NOMO-1 treated with dmso at 0.1 percent for 144 hours (cell line): ENCODE measurements at regions not wholly inside any gene's neighbourhood (a gene's known extent, or its start where the extent isn't known, plus 50 kb on each side); places are given as distances from the start of the nearest gene placed in this dataset.
"Not testable (repeated sequence)": the region's sequence is repeated elsewhere in the genome, so short reads cannot be mapped to it uniquely, and the experiment has no call there.

Experiments used
- DNase-seq: peaks from one replicate; lab custom pipeline; 2025; ENCODE audit not compliant: unreplicated experiment; lab: John Stamatoyannopoulos, UW

DNA sequence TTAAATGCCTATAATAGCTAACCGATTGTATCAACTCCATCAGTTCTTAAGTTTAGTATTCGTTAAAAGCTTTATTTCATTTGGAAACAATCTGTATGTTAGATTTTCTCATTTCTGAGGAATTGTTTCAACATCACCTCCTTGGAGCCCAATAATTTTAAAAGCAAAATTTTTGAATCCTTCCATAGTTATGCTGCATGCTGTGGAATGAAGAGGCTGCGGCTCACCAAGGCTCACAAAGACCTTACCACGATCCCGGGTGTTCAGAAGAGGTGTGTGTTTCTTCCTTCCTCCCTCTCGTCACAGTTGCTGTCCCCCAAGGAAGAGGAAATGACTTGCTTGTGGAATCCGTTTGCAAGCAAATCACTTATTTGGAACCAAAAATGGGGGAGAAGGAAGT is 143.8 kb downstream of the FGF1 start:
- DNase-seq: no peak

DNA sequence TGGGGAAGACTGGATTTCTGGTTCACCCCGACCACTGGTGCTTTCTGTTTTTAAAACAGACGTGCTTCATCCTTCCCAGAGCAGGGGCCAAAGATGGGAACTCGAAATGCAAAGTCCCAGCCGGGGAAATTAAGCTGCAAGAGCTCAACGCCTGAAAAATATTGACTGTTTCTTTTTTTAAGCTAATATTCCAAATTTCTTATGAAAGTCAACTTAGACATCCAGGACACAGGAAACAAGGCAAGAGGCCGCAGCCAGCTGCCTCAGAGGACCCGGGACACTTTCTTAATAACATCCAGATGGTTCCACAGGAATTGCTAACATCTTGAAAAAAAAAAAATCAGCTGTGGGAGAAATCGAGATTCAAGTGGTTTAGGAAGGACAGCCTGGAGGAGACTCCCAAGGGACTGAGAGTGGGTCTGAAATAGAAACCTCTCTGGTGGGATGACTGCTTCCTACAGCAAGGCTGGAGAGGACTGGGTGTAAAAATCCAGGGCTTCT is 144.9 kb downstream of the FGF1 start:
- DNase-seq: no peak

DNA sequence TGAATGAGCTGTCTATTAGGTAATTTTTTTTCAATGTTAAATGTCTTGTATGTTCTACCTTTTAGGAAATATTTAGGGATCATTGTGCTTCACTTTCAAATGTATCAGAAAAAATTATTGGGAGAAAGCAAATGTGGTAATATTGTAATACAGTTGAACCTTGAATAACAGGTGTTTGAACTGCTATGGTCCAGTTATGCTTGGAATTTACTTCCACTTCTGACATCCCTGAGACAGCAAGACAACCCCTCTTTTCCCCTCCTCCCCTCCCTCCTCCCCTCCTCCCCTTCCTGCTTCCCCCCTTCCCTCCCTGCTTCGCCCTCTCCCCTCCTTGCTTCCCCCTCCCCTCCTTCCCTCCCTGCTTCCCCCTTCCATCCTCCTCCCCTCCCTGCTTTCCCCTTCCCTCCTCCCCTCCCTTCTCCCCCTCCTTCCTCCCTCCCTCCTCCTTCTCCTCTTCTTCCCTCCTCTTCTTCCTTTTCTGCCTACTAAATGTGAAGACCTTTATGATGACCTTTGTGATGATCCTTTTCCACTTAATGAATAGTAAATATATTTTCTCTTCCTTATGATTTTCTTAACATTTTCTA is 146.6 kb downstream of the FGF1 start:
- no peak for DNase-seq

DNA sequence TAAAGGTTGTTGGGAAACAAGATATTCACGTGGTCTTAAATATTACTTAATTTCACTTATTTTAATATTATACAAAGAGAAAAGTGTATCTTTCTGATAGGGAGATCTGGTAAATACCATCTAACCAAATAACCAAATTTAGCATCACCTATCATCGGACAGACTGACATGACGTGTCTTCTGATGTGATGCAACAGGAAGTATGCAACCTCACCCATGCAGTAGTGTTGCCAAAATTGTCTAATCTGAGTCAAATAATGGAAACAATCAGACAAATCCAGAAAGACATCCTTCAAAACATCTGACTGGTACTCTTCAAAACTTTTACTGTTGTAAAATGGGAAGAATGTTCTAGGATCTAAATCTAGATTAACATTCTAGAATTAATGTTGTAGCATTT is 148.0 kb downstream of the FGF1 start:
- no peak for DNase-seq

DNA sequence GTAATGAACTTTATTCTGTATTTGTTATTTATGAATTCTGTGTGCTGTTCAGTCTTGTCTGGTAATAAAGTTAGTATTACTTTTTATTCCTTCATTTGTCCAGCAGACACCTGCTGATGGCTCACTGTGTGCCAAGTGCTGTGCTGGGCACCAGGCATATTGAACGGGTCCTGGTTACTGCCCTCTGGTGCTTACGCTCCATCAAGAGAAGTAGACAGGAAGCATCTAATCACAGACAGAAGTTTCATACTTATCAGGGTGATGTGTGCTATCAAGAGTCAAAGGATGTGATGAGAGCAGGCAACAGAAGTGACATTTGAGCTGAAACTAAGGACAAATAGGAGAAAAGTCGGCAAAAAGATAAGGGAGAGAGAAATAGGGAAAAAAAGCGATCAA is 153.1 kb downstream of the FGF1 start:
- no peak for DNase-seq

DNA sequence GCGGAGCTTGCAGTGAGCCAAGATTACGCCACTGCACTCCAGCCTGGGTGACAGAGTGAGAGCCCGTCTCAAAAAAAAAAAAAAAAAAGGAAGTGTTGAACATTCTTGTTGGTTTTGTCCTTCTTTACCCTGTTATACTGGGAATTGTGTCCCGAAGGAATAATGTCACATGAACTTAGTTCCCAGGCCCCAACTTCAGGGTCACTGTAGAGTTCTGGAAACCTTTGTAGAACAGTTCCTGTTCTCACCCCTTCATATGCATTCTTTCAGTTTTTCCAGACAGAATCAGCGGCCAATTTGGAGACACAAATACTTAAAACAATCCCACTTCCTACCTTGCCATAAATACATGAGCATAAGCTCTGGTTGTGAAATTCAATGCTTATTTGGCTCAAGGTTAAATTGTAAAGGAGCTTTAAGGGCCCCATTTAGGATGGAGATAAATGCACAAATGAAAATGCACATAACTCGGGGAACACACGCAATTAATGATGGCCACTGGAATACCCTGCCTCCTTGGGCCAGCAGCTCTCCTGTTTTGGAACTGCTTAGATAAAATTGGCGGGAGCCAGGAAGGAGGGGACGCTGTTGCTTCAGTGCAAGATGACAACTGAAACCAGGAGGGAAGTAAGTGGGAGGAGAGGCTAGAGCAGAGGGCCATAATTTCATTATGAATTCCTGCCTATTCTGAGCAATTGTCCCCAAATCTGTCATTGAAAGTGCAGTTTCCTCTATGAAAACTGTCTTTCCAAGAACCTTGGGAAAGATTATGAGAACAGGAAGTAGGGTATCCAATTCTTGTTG is 153.7 kb downstream of the FGF1 start:
- no peak for DNase-seq

DNA sequence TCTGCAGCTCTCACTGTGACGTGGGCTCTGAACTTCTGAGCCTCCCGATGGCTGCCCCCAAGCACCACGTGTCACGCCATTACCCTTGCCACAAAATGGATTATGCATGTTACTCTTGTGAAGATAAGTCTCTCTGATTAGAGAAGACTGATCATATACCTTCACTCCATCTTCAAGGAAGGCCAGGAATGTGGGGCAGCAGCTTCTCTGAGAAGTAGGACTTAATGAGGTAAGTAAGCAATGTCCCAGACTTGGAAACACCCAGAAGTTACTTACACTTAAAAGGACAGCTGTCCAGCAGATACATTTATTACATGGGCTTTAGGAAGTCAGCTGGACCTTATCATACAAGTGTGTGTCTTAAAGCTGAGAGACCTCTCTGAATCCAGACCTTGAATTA is 155.0 kb downstream of the FGF1 start:
- DNase-seq: no peak

DNA sequence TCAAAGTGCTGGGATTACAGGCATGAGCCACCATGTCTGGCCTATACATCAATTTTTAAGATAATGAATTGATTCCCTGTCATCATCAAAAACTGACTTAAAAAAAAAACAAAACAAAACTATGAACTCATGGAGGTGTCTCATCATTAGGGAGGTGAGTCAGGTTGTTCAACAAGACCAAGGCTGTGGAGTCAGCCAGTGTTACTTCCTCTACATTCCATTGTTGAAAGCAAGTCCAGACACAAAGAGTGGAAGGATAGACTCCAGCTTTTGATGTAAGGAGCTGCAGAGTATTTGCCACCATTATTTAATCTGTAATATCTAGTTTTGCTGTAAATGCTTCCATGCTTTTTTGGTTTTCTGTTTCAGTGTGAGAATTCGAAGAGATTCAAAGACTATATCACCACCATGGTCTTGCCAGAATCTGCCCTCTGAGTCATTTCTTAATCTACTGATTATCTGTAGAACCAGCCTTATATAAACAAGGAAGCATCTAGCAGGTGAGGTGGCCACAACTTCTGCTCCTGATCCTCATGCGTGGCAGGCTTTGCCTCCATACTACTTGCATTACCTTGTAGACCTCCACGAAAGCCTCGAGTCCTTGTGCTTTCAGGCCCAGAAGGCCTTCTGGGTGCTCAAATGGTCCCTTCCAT is 156.1 kb downstream of the FGF1 start:
- DNase-seq: no peak

DNA sequence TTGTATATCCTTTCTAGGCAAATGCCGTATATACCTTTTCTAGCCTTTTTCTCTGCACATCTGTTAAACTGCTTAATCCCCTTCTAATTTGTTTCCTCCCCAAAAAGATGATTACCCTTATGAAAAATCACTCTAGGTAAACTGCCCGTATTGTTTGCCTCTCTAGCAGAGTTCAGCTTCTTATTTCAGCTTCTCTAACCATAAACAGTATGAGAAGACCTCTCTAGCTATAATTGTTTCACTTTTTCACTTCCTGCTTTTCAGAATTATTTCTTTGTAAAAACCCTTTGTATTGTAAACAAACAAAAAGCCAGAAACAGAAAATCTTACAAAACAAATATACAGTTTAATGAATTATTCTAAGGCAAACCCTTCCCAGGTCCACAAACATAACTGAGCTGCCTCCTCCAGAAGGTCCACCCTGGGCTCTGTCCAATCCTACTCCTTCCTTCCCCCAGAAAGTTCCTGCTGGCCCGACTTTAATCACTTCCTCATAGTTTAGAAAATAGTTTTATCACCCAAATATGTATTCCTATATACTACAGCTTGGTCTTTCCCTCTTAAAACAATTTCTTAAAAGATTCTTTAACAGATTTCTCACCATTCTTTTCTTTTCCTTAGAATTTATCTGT is 158.1 kb downstream of the FGF1 start:
- DNase-seq: peak; percentile 10

DNA sequence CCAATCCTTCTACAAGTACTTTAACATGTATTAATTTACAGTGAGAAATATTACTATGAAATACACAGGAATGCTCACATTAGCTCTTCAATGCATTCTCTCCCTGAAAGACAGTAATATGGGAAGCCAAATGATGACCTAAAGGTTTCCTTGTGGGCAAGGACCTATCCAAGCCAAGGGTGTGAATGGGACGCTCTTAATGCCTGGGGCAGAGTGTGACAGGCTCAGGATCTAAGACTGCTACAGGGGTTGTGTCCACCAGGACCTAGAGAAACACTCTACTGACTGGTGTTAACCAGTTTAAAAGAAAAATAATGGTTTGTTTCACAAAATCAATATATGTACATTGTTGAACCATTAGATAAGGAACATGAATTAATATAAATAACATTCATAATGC is 158.7 kb downstream of the FGF1 start:
- DNase-seq: no peak

DNA sequence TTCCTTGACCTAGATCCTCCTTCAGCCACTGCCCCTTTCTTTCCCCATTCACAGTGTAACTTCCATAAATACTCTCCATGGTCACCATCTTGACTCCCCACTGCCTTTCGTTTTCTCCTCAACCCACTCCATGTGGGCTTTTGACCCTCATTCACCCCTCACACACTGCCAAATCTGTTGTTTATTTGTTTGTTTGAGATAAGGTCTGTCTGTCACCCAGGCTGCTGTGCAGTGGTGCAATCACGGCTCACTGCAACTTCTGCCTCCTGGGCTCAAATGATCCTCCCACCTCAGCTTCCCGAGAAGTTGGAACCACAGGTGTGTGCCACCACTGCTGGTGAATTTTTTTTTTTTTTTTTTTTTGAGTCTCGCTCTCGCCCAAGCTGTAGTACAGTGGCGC is 162.9 kb downstream of the FGF1 start:
- DNase-seq: no peak

DNA sequence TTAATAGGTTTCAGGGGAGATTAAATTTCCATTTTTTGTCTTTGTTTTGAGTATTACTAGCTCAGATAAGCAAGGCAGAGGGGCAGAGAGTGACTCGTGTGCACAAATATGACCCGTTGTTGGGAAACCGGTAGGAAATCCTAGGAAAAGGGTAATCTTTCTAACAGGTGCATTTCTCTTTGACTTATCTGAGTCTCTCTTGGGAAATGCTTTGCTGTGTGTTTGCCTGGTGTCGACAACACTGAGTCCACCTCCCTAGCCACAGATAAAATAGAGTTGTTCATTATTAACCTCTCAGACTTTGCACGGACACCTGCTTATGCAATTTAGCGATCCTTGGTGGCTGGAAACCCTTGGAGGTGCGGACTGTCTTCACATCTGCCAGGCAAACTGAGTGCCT is 164.2 kb downstream of the FGF1 start:
- no peak for DNase-seq

DNA sequence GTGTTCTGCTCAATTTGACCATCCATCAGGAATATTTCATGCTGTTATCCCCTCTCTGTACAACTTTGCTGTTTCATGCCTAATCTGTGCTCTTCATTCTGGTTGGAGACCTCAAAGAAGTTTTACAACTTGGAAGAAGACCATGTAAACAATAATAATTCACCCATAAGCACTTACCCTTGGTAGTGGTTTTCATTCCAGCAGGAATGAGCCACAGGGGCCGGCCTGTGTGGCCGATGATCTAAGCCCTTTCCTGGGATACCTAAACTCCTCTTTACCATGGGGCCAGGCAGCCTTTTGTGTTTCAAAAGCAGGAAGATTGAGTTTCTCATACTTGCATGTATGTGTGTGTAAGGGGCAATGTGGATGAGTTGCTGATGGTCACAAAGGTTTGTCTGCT is 165.0 kb downstream of the FGF1 start:
- no peak for DNase-seq

DNA sequence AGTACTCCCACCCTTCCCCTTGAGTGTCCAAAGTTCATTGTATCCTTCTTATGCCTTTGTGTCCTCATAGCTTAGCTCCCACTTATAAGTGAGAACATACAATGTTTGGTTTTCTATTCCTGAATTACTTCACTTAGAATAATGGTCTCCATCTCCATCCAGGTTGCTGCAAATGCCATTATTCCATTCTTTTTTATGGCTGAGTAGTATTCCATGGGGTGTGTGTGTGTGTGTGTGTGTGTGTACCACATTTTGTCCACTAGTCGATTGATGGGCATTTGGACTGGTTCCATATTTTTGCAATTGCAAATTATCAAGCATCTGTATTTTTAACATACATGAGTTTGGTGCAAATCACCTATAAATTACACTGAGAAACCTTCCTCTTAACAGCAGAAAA is 166.0 kb downstream of the FGF1 start:
- not testable (repeated sequence) for DNase-seq

DNA sequence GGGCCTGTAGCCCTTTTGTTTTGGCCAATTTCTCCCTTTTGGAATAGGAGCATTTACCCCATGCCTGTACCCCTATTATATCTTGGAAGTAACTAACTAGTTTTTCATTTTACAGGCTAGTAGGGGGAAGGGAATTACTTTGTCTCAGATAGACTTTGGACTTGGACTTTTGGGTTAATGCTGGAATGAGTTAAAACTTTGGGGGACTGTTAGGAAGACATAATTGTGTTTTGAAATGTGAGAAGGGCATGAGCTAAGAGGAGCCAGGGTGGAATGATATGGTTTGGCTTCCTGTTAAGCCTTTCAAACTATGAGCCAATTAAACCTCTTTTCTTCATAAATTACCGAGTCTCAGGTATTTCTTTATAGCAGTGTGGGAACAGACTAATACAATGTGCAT is 168.1 kb downstream of the FGF1 start:
- no peak for DNase-seq

DNA sequence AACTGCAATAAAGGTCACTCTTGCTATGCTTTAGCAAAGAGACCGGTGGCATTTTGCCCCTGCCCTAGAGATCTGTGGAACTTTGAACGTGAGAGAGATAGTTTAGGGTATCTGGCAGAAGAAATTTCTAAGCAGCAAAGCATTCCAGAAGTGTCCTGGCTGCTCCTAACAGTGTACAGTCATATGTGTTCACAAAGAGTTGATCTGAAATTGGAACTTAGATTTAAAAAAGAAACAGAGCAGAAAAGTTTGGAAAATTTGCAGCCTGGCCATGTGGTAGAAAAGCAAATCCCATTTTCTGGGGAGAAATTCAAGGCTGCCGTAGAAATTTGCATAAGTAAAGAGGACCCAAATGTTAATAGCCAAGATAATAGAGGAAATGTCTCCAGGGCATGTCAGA is 169.2 kb downstream of the FGF1 start:
- no peak for DNase-seq

DNA sequence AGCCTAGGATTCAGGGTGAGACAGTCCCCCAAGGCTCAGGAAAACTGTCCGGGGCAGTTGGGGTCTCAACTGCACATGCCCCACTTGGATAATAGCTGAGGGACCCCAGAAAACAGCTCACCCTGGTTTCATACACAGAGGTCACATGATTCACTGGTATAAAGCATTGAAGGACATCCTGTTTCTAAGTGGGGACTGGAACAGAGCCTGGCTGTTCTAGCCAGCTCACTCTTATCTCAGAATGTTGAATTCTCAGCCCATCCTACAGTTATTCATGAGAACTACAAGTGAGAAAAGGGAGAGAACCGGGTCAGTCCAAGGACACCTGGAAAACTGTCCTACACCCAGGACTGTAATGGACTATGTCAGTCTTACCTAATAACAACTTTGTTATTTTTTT is 170.9 kb downstream of the FGF1 start:
- no peak for DNase-seq

DNA sequence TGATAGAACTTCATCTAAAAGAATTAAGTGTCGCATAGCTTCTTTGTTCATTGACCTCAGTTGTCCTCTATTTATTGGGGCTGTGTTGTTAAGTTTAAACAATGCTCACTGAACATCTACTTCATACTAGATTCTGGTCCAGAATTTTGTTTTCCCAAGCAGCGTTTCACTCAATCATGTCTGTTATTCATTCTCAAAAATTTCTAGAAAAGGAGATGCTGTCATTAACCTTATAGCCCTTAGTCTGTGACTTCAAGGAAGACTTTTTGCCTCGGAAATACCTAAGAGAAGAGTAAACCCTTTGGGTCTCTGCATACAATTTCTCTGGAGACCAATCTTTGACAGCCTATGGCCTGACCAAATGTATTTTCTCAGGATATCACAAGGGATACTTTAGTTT is 171.7 kb downstream of the FGF1 start:
- no peak for DNase-seq

DNA sequence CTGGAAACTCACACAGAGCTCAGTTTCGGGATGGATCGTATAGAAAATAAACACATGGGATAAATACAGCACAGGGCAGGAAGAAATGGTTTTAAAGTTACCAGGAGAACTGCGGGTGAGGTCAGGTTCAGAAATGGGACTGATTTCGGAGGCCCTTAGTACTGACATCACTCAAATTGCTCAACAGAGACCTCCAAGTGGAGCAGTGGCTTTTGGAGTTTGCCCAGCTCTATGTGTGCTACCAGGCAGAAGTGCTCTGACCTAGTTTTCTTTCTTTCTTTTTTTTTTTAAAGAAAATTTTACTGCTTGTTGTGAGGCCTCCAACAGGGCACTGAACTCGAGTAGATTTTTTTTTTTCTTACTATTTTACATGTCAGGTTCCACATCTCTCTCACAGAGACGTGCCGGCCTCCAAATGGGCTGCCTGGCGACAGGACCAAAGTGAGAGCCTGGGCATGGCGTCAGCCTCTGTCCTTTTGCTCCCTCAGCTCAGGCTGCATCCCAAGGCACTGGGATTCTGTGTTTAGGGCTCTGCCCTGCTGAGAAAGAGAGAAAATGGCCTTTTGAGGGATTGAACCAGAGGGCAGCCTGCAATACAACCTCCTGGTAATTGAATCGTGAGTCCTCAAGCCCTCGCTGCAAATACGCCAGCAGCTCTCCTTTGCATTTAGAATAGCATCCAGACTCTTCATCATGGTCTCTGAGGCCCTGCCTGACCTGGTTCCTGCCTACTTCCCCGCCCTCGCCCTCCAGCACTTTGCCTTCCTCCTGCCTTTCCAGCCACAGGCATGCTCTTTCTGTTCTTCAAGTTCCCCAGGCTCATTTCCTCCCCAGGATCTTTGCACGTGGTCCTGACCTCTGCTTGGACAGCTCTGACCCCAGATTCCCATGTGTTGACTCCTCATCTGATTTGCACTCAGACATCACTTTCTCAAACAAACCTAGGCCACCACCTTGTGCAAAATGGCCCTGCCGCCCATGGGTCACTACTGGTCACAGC is 173.5 kb downstream of the FGF1 start:
- no peak for DNase-seq

DNA sequence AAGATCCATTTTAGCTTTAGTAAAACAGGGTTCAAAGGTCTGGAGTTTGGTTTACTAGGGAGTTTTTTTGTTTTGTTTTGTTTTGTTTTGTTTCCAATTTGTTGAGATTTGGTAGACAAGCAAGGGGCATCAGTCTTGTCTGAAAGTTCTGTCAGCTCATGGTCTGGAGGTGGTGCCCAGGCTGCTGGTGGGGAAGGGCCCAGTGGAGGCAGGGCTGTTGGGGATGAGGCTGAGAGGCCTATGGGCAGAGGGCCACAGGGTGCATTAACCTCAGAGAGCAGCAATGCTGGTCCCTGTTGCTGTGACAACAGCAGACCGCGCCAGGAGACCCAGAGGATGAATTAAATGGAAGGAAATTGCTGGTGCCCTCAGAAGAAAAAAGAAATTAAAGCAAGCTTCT is 174.5 kb downstream of the FGF1 start:
- DNase-seq: no peak

DNA sequence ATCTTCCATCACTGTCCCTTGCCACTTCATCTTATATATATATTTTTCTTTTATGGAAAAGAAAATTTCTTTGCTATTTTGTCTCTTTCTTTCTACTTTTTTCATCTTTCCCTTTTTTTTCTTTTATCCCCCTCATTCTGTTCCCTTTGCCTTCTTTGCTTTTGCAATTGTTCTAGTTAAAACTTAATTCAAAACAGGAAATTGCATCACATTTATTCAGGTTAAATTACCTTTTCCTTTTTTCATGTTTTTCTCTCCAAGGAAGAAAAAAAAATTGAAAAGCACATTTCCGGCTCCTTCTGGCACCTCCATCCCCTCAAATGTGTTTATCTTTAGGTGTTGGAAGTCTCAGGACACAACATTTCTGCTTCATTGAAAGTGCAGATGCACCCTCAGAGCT is 176.9 kb downstream of the FGF1 start:
- DNase-seq: no peak
